Thyroid gland (tissue), 4 donors: ENCODE measurements at regions not wholly inside any gene's neighbourhood (a gene's known extent, or its start where the extent isn't known, plus 50 kb on each side); places are given as distances from the start of the nearest gene placed in this dataset.

Source experiments
- POLR2A ChIP-seq, 2 donors: fragments of 450-650 bp; IDR thresholded peaks; one replicate each; pipeline ENCODE4 v1.6.1; 2017; ENCODE audit warnings: antibody characterized with exemption in 2 of 2, mild to moderate bottlenecking in 2 of 2, moderate library complexity in 1 of 2
- TF ChIP-seq, protein P1 (sequence below), 6 experiments: fragments of 200-600 bp in 3 of 6; fragments of 450-650 bp in 3 of 6; sonication (generic) in 3 of 6; IDR thresholded peaks; one replicate each; pipeline ENCODE4 v1.5.1; 2016 to 2019; ENCODE audit warnings: antibody characterized with exemption in 6 of 6, mild to moderate bottlenecking in 2 of 6, inconsistent platforms in 1 of 6, moderate library complexity in 1 of 6

DNA sequence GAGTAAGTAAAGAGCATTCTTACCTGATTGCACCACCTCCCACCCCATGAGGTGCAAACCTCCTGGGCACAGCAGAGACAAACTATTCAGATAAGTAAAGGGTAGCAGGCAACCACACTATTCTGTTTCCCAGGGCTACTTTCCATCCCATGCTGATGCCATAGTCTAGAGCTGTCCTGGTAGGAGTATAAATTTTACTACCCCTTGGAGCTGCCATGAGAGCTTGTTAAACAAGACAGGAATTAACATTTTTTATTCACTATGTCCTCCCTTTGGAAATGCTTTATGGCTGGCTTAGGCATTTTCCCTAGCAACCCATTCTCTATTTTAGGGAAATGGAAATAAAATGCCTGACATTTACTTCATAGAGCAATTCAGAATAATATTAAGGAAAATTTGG, 324.6 kb upstream of the USP25 start:
- TF ChIP-seq, protein P1, sequence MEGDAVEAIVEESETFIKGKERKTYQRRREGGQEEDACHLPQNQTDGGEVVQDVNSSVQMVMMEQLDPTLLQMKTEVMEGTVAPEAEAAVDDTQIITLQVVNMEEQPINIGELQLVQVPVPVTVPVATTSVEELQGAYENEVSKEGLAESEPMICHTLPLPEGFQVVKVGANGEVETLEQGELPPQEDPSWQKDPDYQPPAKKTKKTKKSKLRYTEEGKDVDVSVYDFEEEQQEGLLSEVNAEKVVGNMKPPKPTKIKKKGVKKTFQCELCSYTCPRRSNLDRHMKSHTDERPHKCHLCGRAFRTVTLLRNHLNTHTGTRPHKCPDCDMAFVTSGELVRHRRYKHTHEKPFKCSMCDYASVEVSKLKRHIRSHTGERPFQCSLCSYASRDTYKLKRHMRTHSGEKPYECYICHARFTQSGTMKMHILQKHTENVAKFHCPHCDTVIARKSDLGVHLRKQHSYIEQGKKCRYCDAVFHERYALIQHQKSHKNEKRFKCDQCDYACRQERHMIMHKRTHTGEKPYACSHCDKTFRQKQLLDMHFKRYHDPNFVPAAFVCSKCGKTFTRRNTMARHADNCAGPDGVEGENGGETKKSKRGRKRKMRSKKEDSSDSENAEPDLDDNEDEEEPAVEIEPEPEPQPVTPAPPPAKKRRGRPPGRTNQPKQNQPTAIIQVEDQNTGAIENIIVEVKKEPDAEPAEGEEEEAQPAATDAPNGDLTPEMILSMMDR (IDR thresholded peaks at IDR 0.05): no peak
- no peak for TF ChIP-seq POLR2A (IDR thresholded peaks at IDR 0.05)
